ENCODE measurements at regions not wholly inside any gene's neighbourhood (a gene's known extent, or its start where the extent isn't known, plus 50 kb on each side); places are given as distances from the start of the nearest gene placed in this dataset.
A peak's percentile ranks its signal among the peaks of the same experiment; 100 is the strongest.

- no peak for TF ChIP-seq CTCF (IDR thresholded peaks at IDR 0.05)
- H3K36me3 ChIP-seq = no peaks in the 10 kb centered on the region
- no peak for DNase-seq
- H3K27ac ChIP-seq = no peak overlapping the region
- no peak overlapping the region for H3K4me3 ChIP-seq
- intact Hi-C loops (cut with DNase I) = no loop called here
- WGBS, 2 donors = 95 to 98% methylated on average over 3 of the region's 3 CpGs
- no peak for ATAC-seq
- H3K9me3 ChIP-seq = no peaks in the 10 kb centered on the region
- H3K4me1 ChIP-seq = peaks cover 0 to 12% (median 0%) of the 10 kb centered on the region in 9 donors
- no peaks in the 10 kb centered on the region for H3K27me3 ChIP-seq
Measured at GRCh38 chr6:113480616-113481015, 376.5 kb upstream of the MARCKS start.

- no peak for TF ChIP-seq CTCF (IDR thresholded peaks at IDR 0.05)
- Histone ChIP-seq H3K27ac (peak overlapping the region in 1 of 10 donors; percentile 42), H3K27me3 (no peaks in the 10 kb centered on the region), H3K4me1 (peaks cover 0 to 12% (median 0%) of the 10 kb centered on the region in 9 donors), H3K36me3 (no peaks in the 10 kb centered on the region), H3K4me3 (no peak overlapping the region), H3K9me3 (no peaks in the 10 kb centered on the region)
- intact Hi-C loops (cut with DNase I) = no loop called here
- DNase-seq (no peak), ATAC-seq (no peak)
- 94 to 95% methylated on average over 4 of the region's 4 CpGs for WGBS, 2 donors
Measured at GRCh38 chr6:113481458-113481857, 375.7 kb upstream of the MARCKS start.

GRCh38 chr6:113481910-113482309, 375.2 kb upstream of the MARCKS start:
- TF ChIP-seq CTCF (IDR thresholded peaks at IDR 0.05) = no peak
- peak overlapping the region in 1 of 10 donors; percentile 42 for H3K27ac ChIP-seq
- H3K9me3 ChIP-seq = no peaks in the 10 kb centered on the region
- H3K36me3 ChIP-seq = no peaks in the 10 kb centered on the region
- ATAC-seq = no peak
- H3K4me1 ChIP-seq = peaks cover 0 to 8% (median 0%) of the 10 kb centered on the region in 9 donors
- no peak overlapping the region for H3K4me3 ChIP-seq
- intact Hi-C loops (cut with DNase I) = no loop called here
- no peak for DNase-seq
- no peaks in the 10 kb centered on the region for H3K27me3 ChIP-seq

GRCh38 chr6:113482771-113483170, 374.4 kb upstream of the MARCKS start:
- H3K4me1 ChIP-seq = no peaks in the 10 kb centered on the region
- TF ChIP-seq CTCF (IDR thresholded peaks at IDR 0.05) = no peak
- intact Hi-C loops (cut with DNase I) = no loop called here
- no peak overlapping the region for H3K4me3 ChIP-seq
- 79 to 88% methylated on average over 3 of the region's 3 CpGs for WGBS, 2 donors
- ATAC-seq = no peak
- no peaks in the 10 kb centered on the region for H3K27me3 ChIP-seq
- H3K9me3 ChIP-seq = no peaks in the 10 kb centered on the region
- H3K36me3 ChIP-seq = no peaks in the 10 kb centered on the region
- no peak for DNase-seq
- no peak overlapping the region for H3K27ac ChIP-seq

- TF ChIP-seq CTCF (IDR thresholded peaks at IDR 0.05) = no peak
- DNase-seq = no peak
Measured at GRCh38 chr6:113486199-113486598, 370.9 kb upstream of the MARCKS start.

More at GRCh38 chr6:113486199-113486598, 370.9 kb upstream of the MARCKS start:
- H3K36me3 ChIP-seq = no peaks in the 10 kb centered on the region
- peaks cover 0 to 4% (median 0%) of the 10 kb centered on the region in 9 donors for H3K4me1 ChIP-seq
- WGBS, 2 donors = 68 to 73% methylated on average over 2 of the region's 2 CpGs
- ATAC-seq = no peak
- intact Hi-C loops (cut with DNase I) = no loop called here
- H3K9me3 ChIP-seq = no peaks in the 10 kb centered on the region
- H3K27me3 ChIP-seq = no peaks in the 10 kb centered on the region
- H3K4me3 ChIP-seq = no peak overlapping the region
- H3K27ac ChIP-seq = peak overlapping the region in 1 of 10 donors; percentile 55
